ENCODE measurements at regions not wholly inside any gene's neighbourhood (a gene's known extent, or its start where the extent isn't known, plus 50 kb on each side); places are given as distances from the start of the nearest gene placed in this dataset.

- H3K27me3 ChIP-seq (ENCODE audit: control insufficient read depth, insufficient read depth, low read length), result no peaks in the 10 kb centered on the region
- H3K4me3 ChIP-seq (ENCODE audit: low read length), result no peak overlapping the region
Measured at GRCh38 chr13:40383885-40384284, 282.6 kb downstream of the FOXO1 start.

GRCh38 chr13:40384976-40385857 is 281.2 kb downstream of the FOXO1 start:
- Histone ChIP-seq H3K4me1 (ENCODE audit: control insufficient read depth, insufficient read depth, low read length) (no peaks in the 10 kb centered on the region), H3K36me3 (ENCODE audit: control insufficient read depth, insufficient read depth, low read length) (no peaks in the 10 kb centered on the region), H3K9me3 (ENCODE audit: control insufficient read depth, low read length) (no peaks in the 10 kb centered on the region), H3K27me3 (ENCODE audit: control insufficient read depth, insufficient read depth, low read length) (no peaks in the 10 kb centered on the region), H3K9ac (ENCODE audit: low read length) (no peak overlapping the region), H3K4me3 (ENCODE audit: low read length) (no peak overlapping the region)

More at GRCh38 chr13:40383885-40384284, 282.6 kb downstream of the FOXO1 start:
- no peaks in the 10 kb centered on the region for H3K4me1 ChIP-seq (ENCODE audit: control insufficient read depth, insufficient read depth, low read length)
- no peak overlapping the region for H3K9ac ChIP-seq (ENCODE audit: low read length)
- no peaks in the 10 kb centered on the region for H3K9me3 ChIP-seq (ENCODE audit: control insufficient read depth, low read length)
- H3K36me3 ChIP-seq (ENCODE audit: control insufficient read depth, insufficient read depth, low read length), result no peaks in the 10 kb centered on the region

GRCh38 chr13:40385858-40386180 is 280.6 kb downstream of the FOXO1 start:
- Histone ChIP-seq H3K27me3 (ENCODE audit: control insufficient read depth, insufficient read depth, low read length) (no peaks in the 10 kb centered on the region), H3K9me3 (ENCODE audit: control insufficient read depth, low read length) (no peaks in the 10 kb centered on the region), H3K4me3 (ENCODE audit: low read length) (no peak overlapping the region), H3K9ac (ENCODE audit: low read length) (no peak overlapping the region), H3K36me3 (ENCODE audit: control insufficient read depth, insufficient read depth, low read length) (no peaks in the 10 kb centered on the region), H3K4me1 (ENCODE audit: control insufficient read depth, insufficient read depth, low read length) (no peaks in the 10 kb centered on the region)

- Histone ChIP-seq H3K4me3 (ENCODE audit: low read length) (no peak overlapping the region), H3K4me1 (ENCODE audit: control insufficient read depth, insufficient read depth, low read length) (no peaks in the 10 kb centered on the region), H3K27me3 (ENCODE audit: control insufficient read depth, insufficient read depth, low read length) (no peaks in the 10 kb centered on the region), H3K36me3 (ENCODE audit: control insufficient read depth, insufficient read depth, low read length) (no peaks in the 10 kb centered on the region), H3K9me3 (ENCODE audit: control insufficient read depth, low read length) (no peaks in the 10 kb centered on the region), H3K9ac (ENCODE audit: low read length) (no peak overlapping the region)
Measured at GRCh38 chr13:40386586-40386985, 279.9 kb downstream of the FOXO1 start.

GRCh38 chr13:40387775-40388174 is 278.7 kb downstream of the FOXO1 start:
- no peak overlapping the region for H3K4me3 ChIP-seq (ENCODE audit: low read length)
- no peak overlapping the region for H3K9ac ChIP-seq (ENCODE audit: low read length)
- no peaks in the 10 kb centered on the region for H3K27me3 ChIP-seq (ENCODE audit: control insufficient read depth, insufficient read depth, low read length)
- no peaks in the 10 kb centered on the region for H3K9me3 ChIP-seq (ENCODE audit: control insufficient read depth, low read length)
- no peaks in the 10 kb centered on the region for H3K4me1 ChIP-seq (ENCODE audit: control insufficient read depth, insufficient read depth, low read length)
- H3K36me3 ChIP-seq (ENCODE audit: control insufficient read depth, insufficient read depth, low read length), result no peaks in the 10 kb centered on the region

- Histone ChIP-seq H3K27me3 (ENCODE audit: control insufficient read depth, insufficient read depth, low read length) (no peaks in the 10 kb centered on the region), H3K9me3 (ENCODE audit: control insufficient read depth, low read length) (no peaks in the 10 kb centered on the region), H3K36me3 (ENCODE audit: control insufficient read depth, insufficient read depth, low read length) (no peaks in the 10 kb centered on the region), H3K4me3 (ENCODE audit: low read length) (no peak overlapping the region), H3K4me1 (ENCODE audit: control insufficient read depth, insufficient read depth, low read length) (no peaks in the 10 kb centered on the region), H3K9ac (ENCODE audit: low read length) (no peak overlapping the region)
Measured at GRCh38 chr13:40388617-40389016, 277.8 kb downstream of the FOXO1 start.

GRCh38 chr13:40389081-40389641 is 277.3 kb downstream of the FOXO1 start:
- Histone ChIP-seq H3K9ac (ENCODE audit: low read length) (no peak overlapping the region), H3K9me3 (ENCODE audit: control insufficient read depth, low read length) (no peaks in the 10 kb centered on the region), H3K4me3 (ENCODE audit: low read length) (no peak overlapping the region), H3K36me3 (ENCODE audit: control insufficient read depth, insufficient read depth, low read length) (no peaks in the 10 kb centered on the region), H3K4me1 (ENCODE audit: control insufficient read depth, insufficient read depth, low read length) (no peaks in the 10 kb centered on the region), H3K27me3 (ENCODE audit: control insufficient read depth, insufficient read depth, low read length) (no peaks in the 10 kb centered on the region)

- Histone ChIP-seq H3K4me3 (ENCODE audit: low read length) (no peak overlapping the region), H3K27me3 (ENCODE audit: control insufficient read depth, insufficient read depth, low read length) (no peaks in the 10 kb centered on the region), H3K9ac (ENCODE audit: low read length) (no peak overlapping the region), H3K4me1 (ENCODE audit: control insufficient read depth, insufficient read depth, low read length) (no peaks in the 10 kb centered on the region), H3K36me3 (ENCODE audit: control insufficient read depth, insufficient read depth, low read length) (no peaks in the 10 kb centered on the region), H3K9me3 (ENCODE audit: control insufficient read depth, low read length) (no peaks in the 10 kb centered on the region)
Measured at GRCh38 chr13:40390401-40390916, 276.0 kb downstream of the FOXO1 start.

GRCh38 chr13:40391788-40392187 is 274.7 kb downstream of the FOXO1 start:
- Histone ChIP-seq H3K27me3 (ENCODE audit: control insufficient read depth, insufficient read depth, low read length) (no peaks in the 10 kb centered on the region), H3K9me3 (ENCODE audit: control insufficient read depth, low read length) (no peaks in the 10 kb centered on the region), H3K4me1 (ENCODE audit: control insufficient read depth, insufficient read depth, low read length) (no peaks in the 10 kb centered on the region), H3K36me3 (ENCODE audit: control insufficient read depth, insufficient read depth, low read length) (no peaks in the 10 kb centered on the region), H3K9ac (ENCODE audit: low read length) (no peak overlapping the region), H3K4me3 (ENCODE audit: low read length) (no peak overlapping the region)

GRCh38 chr13:40394304-40394985 is 272.0 kb downstream of the FOXO1 start:
- Histone ChIP-seq H3K36me3 (ENCODE audit: control insufficient read depth, insufficient read depth, low read length) (no peaks in the 10 kb centered on the region), H3K9ac (ENCODE audit: low read length) (no peak overlapping the region)

GRCh38 chr13:40398065-40398464 is 268.4 kb downstream of the FOXO1 start:
- no peak overlapping the region for H3K4me3 ChIP-seq (ENCODE audit: low read length)
- no peaks in the 10 kb centered on the region for H3K9me3 ChIP-seq (ENCODE audit: control insufficient read depth, low read length)
- H3K9ac ChIP-seq (ENCODE audit: low read length), result no peak overlapping the region
- H3K36me3 ChIP-seq (ENCODE audit: control insufficient read depth, insufficient read depth, low read length), result no peaks in the 10 kb centered on the region
- no peaks in the 10 kb centered on the region for H3K27me3 ChIP-seq (ENCODE audit: control insufficient read depth, insufficient read depth, low read length)
- H3K4me1 ChIP-seq (ENCODE audit: control insufficient read depth, insufficient read depth, low read length), result peaks cover 20% of the 10 kb centered on the region

More at GRCh38 chr13:40394304-40394985, 272.0 kb downstream of the FOXO1 start:
- Histone ChIP-seq H3K4me3 (ENCODE audit: low read length) (no peak overlapping the region), H3K4me1 (ENCODE audit: control insufficient read depth, insufficient read depth, low read length) (no peaks in the 10 kb centered on the region), H3K9me3 (ENCODE audit: control insufficient read depth, low read length) (no peaks in the 10 kb centered on the region), H3K27me3 (ENCODE audit: control insufficient read depth, insufficient read depth, low read length) (no peaks in the 10 kb centered on the region)

- no peaks in the 10 kb centered on the region for H3K9me3 ChIP-seq (ENCODE audit: control insufficient read depth, low read length)
- H3K27me3 ChIP-seq (ENCODE audit: control insufficient read depth, insufficient read depth, low read length), result no peaks in the 10 kb centered on the region
- peaks cover 31% of the 10 kb centered on the region for H3K4me1 ChIP-seq (ENCODE audit: control insufficient read depth, insufficient read depth, low read length)
- no peak overlapping the region for H3K9ac ChIP-seq (ENCODE audit: low read length)
- H3K4me3 ChIP-seq (ENCODE audit: low read length), result no peak overlapping the region
- H3K36me3 ChIP-seq (ENCODE audit: control insufficient read depth, insufficient read depth, low read length), result no peaks in the 10 kb centered on the region
Measured at GRCh38 chr13:40399756-40400155, 266.7 kb downstream of the FOXO1 start.
